Muscle layer of duodenum (tissue), 2 donors: ENCODE measurements at regions not wholly inside any gene's neighbourhood (a gene's known extent, or its start where the extent isn't known, plus 50 kb on each side); places are given as distances from the start of the nearest gene placed in this dataset.
"Not testable (repeated sequence)": the region's sequence is repeated elsewhere in the genome, so short reads cannot be mapped to it uniquely, and the experiment has no call there.

Source experiments
- H3K27ac ChIP-seq: one replicate; pipeline ENCODE4 v1.7.0; 2013; ENCODE audit warnings: mild to moderate bottlenecking, low read length
- H3K27me3 ChIP-seq: one replicate; pipeline ENCODE4 v1.7.0; 2013; ENCODE audit warnings: low read depth, mild to moderate bottlenecking, control low read depth, low read length
- H3K36me3 ChIP-seq, 2 donors: one replicate each; pipeline ENCODE4 v1.7.0; 2013; ENCODE audit warnings: low read length in 2 of 2, control low read depth in 1 of 2, mild to moderate bottlenecking in 1 of 2; ENCODE audit not compliant: insufficient read depth in 2 of 2, control insufficient read depth in 1 of 2
- H3K4me1 ChIP-seq, 2 donors: one replicate each; pipeline ENCODE4 v1.7.0; 2013; ENCODE audit warnings: low read length in 2 of 2, mild to moderate bottlenecking in 2 of 2, control low read depth in 1 of 2, moderate library complexity in 1 of 2; ENCODE audit not compliant: insufficient read depth in 2 of 2, control insufficient read depth in 1 of 2
- H3K4me3 ChIP-seq, 2 donors: one replicate each; pipeline ENCODE4 v1.7.0; 2013; ENCODE audit warnings: low read length in 2 of 2, low read depth in 1 of 2, mild to moderate bottlenecking in 1 of 2
- H3K9me3 ChIP-seq, 2 donors: one replicate each; pipeline ENCODE4 v1.7.0; 2013; ENCODE audit warnings: low read length in 2 of 2, control low read depth in 1 of 2, mild to moderate bottlenecking in 1 of 2; ENCODE audit not compliant: control insufficient read depth in 1 of 2
- donor health status: healthy.

DNA sequence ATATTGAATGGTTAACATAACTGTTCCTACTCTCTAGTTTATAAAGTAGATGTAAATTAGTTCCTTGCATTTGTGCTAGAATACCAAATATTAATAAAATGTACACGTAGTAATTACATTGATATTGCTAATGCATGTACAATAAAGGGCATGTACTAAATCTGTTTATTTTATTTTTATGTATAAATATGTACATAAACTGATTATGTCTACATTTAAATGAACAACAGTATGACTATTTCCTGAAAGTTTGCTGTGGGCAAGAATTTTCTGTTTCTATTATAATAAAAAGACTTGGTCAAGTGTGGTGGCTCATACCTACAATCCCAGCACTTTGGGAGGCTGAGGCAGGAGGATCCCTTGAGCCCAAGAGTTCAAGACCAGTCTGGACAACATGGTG lies 257.2 kb upstream of the FOXN3 start:
- no peaks in the 10 kb centered on the region for H3K27me3 ChIP-seq
- H3K4me3 ChIP-seq = no peak overlapping the region
- H3K36me3 ChIP-seq = no peaks in the 10 kb centered on the region
- H3K9me3 ChIP-seq = no peaks in the 10 kb centered on the region
- H3K4me1 ChIP-seq = no peaks in the 10 kb centered on the region
- no peak overlapping the region for H3K27ac ChIP-seq

DNA sequence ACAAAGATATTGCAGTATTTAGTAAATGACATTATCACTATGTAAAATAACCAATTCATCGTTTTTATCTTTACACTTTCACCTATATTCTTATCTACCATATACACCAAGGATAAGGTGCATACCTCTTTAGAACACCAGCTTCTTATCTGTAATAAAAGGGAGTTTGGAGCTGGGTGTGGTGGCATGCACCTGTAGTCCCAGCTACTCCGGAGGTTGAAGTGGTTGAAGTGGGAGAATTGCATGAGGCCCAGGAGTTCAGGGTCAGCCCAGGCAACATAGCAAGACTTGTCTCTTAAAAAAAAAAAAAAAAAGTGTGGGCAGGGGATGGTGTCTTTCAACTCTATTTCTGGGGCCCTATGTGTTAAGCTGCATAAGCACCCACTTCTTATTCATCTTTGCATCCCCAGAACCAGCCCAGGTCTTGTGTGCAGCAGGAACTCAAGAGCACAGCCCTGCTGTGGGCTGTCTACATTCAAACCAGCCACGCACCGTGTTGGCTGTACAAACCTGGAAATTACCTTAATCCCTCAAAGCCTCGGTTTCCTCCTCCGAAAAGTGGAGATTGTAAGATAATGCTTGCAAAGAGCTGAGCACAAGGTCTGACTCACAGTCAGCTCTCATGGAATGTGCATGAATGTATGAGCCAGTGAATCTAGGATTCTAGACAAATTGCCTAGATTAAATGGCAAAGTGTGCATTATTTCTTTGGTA lies 256.6 kb upstream of the FOXN3 start:
- Histone ChIP-seq H3K36me3 (no peaks in the 10 kb centered on the region), H3K4me1 (no peaks in the 10 kb centered on the region), H3K27me3 (no peaks in the 10 kb centered on the region), H3K4me3 (no peak overlapping the region), H3K9me3 (no peaks in the 10 kb centered on the region), H3K27ac (no peak overlapping the region)

DNA sequence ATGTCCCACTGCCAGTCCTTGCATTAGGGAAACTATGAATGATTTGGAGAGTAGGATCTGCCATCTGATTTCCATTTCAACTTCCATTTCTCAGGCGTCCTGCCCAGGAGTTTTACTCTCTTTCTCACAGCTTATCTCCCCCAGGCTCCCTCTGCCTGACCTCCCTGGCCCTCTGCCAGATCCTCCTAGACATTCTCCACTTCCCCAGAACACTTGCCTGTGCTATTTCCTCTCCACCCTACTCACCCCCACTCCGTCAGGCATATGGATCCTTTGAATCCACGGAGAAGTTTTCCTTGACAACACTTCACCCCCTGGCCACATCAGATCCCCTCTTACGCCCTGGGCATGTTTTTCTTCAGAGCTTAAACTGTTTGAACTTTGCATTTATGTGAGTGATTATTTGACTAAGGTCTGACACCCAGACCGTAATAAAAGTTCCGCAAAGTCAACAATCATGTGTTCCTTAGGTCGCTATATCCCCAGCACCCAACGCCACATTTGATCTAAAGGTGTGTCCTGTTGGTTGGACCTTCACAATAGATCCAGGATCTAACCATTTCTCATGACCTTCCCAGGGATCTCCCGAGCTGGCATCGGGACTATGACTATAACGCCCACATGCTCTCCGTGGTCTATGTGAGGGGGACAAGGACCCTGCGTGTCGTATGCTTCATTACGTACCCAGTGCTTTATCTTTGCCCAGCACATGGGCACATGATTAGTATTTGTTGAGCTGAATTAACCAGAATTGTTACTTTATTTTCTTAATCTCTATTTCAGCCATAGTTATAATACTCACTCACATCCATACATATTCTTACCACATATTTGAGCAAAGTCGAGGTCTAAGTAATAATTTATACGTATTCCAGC lies 255.8 kb upstream of the FOXN3 start:
- peak overlapping the region; percentile 72 for H3K27ac ChIP-seq
- peak overlapping the region in 1 of 2 donors; percentile 38 for H3K4me3 ChIP-seq
- no peaks in the 10 kb centered on the region for H3K27me3 ChIP-seq
- H3K4me1 ChIP-seq = peaks cover 0 to 6% of the 10 kb centered on the region in 2 donors
- no peaks in the 10 kb centered on the region for H3K9me3 ChIP-seq
- H3K36me3 ChIP-seq = no peaks in the 10 kb centered on the region

DNA sequence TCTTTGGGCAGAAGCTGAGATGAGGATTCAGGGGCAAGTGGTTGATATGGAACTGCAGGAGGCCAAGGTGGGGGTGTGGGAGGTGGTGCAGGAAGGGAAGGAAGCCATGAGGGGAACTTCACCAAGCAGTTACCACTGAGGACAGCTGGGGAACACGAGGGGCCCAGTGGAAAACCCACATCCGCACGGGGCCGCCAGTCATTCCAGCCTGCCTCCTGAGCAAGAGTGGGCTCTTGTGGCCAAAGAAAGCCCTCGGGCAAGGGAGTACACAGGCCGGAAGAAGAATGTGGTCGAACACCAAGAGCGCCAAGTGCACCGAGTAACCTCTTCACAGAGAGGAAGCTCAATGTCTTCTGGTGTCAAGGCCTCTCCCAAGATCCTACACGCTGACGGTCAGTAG lies 252.2 kb upstream of the FOXN3 start:
- H3K27ac ChIP-seq = no peak overlapping the region
- no peaks in the 10 kb centered on the region for H3K36me3 ChIP-seq
- H3K4me1 ChIP-seq = peaks cover 0 to 6% of the 10 kb centered on the region in 2 donors
- no peak overlapping the region for H3K4me3 ChIP-seq
- H3K9me3 ChIP-seq = no peaks in the 10 kb centered on the region
- H3K27me3 ChIP-seq = no peaks in the 10 kb centered on the region

DNA sequence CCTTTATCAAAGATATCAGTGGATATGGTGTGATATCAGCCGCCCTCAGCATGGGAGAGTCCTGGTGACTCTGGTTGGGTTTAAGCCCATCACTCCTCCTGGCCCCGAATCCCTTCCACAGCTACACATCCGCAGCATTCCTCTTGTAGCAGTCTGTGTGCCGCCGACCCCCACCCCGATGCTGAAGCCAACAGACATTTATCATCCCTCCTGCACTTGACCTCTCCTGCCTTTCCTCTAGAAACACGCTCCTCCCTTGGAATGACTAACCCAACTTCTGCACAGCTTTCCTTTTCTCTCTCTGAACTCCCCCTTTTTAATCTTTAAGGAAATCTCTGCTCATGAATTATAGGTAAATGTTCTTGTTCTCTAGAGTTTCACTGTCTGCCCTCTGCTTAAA lies 250.9 kb upstream of the FOXN3 start:
- H3K9me3 ChIP-seq = no peaks in the 10 kb centered on the region
- H3K27me3 ChIP-seq = no peaks in the 10 kb centered on the region
- H3K4me1 ChIP-seq = peaks cover 0 to 6% of the 10 kb centered on the region in 2 donors
- H3K36me3 ChIP-seq = no peaks in the 10 kb centered on the region
- H3K4me3 ChIP-seq = no peak overlapping the region
- no peak overlapping the region for H3K27ac ChIP-seq

DNA sequence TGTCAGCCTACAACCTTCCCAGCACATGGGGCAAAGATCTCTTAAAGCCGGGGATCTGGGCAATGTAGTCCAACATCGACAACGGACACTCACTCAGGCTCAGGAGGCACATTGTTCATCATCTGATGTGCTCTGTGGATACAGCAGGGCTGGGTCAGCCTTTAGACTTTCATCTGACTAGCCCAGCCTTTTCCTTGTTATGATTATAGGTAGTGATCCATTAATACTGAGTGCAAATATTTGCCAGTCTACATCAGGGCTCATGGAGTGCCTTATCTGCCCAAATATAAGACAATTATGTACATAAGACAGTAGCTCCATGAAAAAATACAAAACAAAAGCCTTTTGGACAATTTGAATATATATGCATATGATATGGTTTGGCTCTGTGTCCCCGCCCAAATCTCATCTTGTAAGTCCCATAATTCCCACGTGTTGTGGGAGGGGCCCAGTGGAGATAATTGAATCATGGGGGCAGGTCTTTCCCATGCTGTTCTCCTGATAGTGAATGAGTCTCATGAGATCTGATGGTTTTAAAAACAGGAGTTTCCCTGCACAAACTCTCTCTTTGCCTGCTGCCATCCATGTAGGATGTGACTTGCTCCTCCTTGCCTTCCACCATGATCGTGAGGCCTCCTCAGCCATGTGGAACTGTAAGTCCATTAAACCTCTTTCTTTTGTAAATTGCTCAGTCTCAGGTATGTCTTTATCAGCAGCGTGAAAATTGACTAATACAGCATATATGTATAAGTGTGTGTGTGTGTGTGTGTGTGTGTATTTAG lies 248.5 kb upstream of the FOXN3 start:
- not testable (repeated sequence) for H3K27ac ChIP-seq, H3K9me3 ChIP-seq, H3K4me3 ChIP-seq, H3K27me3 ChIP-seq, H3K36me3 ChIP-seq, H3K4me1 ChIP-seq

DNA sequence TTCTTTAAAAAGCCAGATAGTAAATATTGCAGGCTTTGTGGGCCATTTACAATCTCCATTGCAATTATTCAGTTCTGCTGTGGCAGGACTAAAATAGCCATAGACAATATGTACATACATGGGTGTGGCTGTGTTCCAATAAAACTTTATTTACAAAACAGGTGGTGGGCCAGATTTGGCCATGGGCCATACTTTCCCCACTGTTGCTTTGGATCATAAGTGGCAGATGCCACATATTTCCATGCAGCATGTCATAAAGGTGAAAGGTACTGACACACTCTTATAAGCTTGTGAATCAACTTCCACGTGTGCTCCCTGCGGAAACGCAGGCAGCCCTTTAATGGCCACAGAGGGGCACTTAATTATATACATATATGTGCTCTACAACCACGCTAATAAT lies 244.4 kb upstream of the FOXN3 start:
- no peaks in the 10 kb centered on the region for H3K9me3 ChIP-seq
- no peaks in the 10 kb centered on the region for H3K27me3 ChIP-seq
- H3K4me3 ChIP-seq = no peak overlapping the region
- no peak overlapping the region for H3K27ac ChIP-seq
- peaks cover 3 to 16% of the 10 kb centered on the region in 2 donors for H3K4me1 ChIP-seq
- no peaks in the 10 kb centered on the region for H3K36me3 ChIP-seq

DNA sequence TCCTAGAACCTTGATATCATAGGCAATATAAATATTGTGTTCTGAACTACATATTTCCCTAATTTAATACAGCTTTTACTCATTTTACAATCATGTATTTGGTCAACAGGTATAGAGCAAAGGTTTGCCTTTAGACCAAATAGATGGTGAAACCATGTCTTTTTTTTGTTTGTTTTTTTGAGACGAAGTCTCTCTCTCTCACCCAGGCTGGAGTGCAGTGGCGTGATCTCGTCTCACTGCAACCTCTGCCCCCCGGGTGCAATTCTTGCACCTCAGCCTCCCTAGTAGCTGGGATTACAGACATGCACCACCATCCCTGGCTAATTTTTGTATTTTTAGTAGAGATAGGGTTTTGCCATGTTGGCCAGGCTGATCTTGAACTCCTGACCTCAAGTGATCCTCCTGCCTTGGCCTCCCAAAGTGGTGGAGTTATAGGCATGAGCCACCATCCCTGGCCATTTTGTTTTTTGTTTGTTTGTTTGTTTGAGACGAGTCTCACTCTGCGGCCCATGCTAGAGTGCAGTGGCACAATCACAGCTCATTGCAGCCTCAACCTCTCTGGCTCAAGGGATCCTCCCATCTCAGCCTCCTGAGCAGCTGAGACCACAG lies 243.7 kb upstream of the FOXN3 start:
- not testable (repeated sequence) for H3K36me3 ChIP-seq, H3K27me3 ChIP-seq, H3K27ac ChIP-seq, H3K4me3 ChIP-seq, H3K9me3 ChIP-seq
- peaks cover 3 to 16% of the 10 kb centered on the region in 2 donors for H3K4me1 ChIP-seq

DNA sequence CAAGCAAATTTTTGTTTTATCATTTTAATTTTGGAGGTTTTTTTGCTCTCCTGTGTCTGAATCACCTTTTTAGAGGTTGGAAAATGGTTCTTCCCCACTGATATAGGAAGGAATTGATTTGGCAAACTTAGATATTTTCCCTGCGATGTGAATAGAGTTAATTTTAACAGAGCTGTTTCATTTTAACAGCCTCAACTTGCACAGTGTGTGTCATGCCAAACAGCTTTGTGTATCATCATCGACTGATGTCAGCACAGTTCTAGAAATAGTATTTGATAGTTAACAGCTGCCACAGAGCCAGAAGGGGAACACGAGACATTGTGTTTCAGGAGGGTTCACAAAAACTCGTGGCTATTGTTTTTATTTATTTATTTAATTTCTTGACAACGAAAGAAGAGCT lies 243.1 kb upstream of the FOXN3 start:
- Histone ChIP-seq H3K4me3 (no peak overlapping the region), H3K27me3 (no peaks in the 10 kb centered on the region), H3K9me3 (no peaks in the 10 kb centered on the region), H3K4me1 (peaks cover 3 to 16% of the 10 kb centered on the region in 2 donors), H3K36me3 (no peaks in the 10 kb centered on the region), H3K27ac (no peak overlapping the region)

DNA sequence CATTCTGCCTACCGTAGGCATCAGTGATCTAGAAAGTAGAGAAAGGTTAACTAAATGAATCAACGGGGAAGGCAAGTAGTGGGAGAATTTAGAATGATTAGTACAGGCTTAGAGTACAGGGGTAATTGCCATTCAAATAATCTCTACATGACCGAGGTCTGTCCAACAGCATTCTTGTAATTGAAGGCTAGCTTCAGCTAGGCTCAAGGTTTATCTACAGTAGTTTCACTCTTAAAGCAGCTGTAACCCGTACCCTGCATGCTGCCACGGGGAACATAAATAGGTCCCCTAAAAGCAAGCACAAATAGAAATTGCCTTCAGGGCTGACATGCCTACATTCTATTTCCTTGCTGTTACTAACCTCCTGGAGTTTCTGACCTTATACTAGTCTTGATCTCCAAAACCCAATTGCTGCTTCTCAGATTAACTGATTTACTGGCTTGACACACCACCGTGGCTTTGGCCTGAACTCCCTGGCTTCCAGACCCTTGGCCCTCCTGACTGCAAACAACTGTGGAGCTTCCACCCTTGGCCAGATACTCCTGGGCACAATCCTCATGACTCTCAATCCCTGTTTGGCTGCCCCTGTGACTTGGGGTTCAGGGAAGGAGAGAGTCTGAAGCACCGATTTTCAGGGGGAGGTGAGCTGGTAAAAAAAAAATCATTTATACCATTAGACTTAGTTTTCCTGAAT lies 242.1 kb upstream of the FOXN3 start:
- Histone ChIP-seq H3K36me3 (no peaks in the 10 kb centered on the region), H3K9me3 (no peaks in the 10 kb centered on the region), H3K27ac (no peak overlapping the region), H3K4me1 (peaks cover 3 to 16% of the 10 kb centered on the region in 2 donors), H3K27me3 (no peaks in the 10 kb centered on the region), H3K4me3 (no peak overlapping the region)
